NB4 (cell line): ENCODE measurements at regions not wholly inside any gene's neighbourhood (a gene's known extent, or its start where the extent isn't known, plus 50 kb on each side); places are given as distances from the start of the nearest gene placed in this dataset.

Experiments used
- CTCF ChIP-seq: IDR thresholded peaks from one replicate; pipeline ENCODE4 v1.5.1; 2012; ENCODE audit warnings: low read depth, low read length
- MAX ChIP-seq: IDR thresholded peaks from 2 replicates; pipeline ENCODE4 v1.6.1; 2011; ENCODE audit warnings: low read depth, low read length
- MYC ChIP-seq: IDR thresholded peaks from 2 replicates; pipeline ENCODE4 v1.6.1; 2011; ENCODE audit warnings: low read depth, low read length
- POLR2A ChIP-seq: IDR thresholded peaks from 2 replicates; pipeline ENCODE4 v1.6.1; 2011; ENCODE audit warnings: mild to moderate bottlenecking; ENCODE audit not compliant: insufficient read length; ENCODE audit errors: extremely low read depth

GRCh38 chr12:60834372-60834771 is 1238.5 kb downstream of the SLC16A7 start:
- no peak for TF ChIP-seq CTCF
- TF ChIP-seq POLR2A: no peak
- TF ChIP-seq MYC: no peak
- no peak for TF ChIP-seq MAX
